Fibroblast of skin of back (primary cell): ENCODE measurements at regions not wholly inside any gene's neighbourhood (a gene's known extent, or its start where the extent isn't known, plus 50 kb on each side); places are given as distances from the start of the nearest gene placed in this dataset.

Experiments used
- DNase-seq: peaks from one replicate; pipeline ENCODE4 v3.0.0-alpha.2; 2013

DNA sequence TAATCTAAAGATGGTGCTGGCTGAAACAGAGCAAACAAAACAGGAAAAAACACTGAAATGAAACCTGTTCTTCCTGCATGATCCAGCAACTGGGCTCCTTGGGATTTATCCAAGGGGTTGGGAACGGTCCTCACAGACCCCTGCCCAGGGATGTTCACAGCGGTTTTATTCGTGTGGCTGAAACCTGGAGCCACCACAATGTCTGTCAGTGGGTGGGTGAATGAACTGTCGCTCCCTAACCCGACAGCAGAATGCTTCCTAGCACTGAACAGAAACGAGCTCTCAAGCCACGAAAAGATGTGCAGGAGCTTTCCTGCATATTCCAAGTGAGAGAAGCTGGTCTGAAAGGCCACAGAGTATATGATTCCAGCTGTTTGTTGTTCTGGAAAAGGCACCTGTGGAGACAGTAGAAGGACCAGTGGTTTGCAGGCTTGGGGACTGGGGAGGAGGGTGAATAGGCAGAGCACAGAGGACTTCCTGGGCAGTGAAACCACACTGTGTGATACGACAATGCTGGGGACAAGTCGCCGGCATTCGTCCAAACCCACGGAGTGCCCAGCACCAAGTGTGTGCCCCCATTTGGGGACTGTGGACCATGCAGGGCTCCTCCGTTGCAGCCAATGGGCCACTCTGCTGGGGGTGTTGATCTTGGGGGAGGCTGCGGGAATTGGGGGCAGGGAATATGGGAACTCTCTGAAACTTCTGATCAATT, 73.9 kb downstream of the TEX29 start:
- DNase-seq = no peak

DNA sequence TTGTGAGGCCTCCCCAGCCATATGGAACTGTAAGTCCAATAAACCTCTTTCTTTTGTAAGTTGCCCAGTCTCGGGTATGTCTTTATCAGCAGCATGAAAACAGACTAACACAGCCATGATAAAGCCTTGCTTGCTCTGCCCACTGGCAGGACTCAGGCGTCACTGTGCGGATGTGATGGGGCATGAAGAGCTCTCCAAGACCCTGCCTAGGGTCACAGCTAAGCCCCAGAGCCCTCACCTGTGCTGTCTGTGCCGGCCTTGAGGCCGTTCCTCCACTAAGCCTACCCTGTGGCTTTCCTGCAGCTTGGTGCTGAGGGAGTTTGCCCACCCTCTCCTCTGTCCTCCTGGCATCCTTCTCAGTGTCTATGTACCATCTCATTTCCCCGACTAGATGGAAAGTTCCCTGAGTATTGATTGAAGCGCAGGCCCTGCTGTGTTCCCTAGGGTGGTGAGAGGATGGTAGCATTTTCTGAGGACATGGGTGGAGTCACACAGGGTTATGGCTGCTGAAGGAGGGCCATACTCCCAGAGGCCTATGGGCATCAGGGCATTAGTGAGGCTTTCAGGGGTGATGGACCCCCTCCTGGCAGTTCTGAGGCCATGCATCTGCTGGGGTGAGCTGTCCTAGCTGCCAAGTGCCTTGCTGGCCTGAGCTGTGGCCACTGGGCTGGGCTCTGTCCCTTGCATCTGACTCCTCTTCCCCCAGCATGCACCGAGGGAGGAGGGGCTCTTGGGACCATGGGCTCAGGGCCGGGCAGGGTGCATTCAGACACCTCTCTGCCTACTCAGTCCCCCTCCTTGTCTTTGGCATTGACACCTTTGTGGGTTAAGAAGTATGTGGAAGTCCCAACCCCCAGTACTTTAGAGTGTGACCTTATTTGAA, 75.3 kb downstream of the TEX29 start:
- no peak for DNase-seq

GRCh38 chr13:111396457-111396856, 76.0 kb downstream of the TEX29 start:
- DNase-seq = no peak

DNA sequence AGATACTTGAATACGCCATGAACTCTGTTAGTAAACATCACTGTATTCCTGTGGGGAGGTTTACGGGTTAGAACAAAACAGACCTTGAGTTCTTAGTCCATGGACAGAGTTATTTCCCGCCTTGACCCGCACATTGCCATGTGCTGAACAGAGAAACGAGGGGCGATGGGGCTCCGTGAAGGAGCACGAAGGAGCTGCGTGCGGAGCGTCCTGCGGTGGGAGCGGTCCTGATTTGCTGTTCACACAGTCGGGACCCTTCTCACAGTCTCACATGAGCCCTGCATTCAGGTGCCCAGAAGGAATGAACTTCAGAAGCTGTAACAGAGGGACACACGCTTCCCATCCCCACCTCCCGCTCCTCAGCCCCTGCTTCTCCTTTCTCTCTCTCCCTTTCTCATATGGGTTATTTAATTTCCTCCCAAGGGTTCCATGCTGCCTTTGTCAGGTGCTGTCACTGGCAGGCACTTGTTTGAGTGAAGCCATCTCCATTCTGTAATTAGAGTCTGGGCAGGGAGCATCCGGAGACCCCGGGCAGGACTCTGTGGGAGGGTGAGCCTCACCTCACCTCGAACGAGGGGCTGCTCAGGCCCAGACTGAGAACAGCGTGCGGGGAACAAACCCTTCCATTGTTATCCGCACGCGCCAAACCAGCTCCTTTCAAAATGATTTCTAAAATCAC, 76.9 kb downstream of the TEX29 start:
- DNase-seq = no peak

GRCh38 chr13:111398196-111398595, 77.8 kb downstream of the TEX29 start:
- DNase-seq = no peak

- no peak for DNase-seq
Observed at GRCh38 chr13:111398715-111399299, 78.4 kb downstream of the TEX29 start.

GRCh38 chr13:111399334-111399733, 78.9 kb downstream of the TEX29 start:
- DNase-seq = no peak

DNA sequence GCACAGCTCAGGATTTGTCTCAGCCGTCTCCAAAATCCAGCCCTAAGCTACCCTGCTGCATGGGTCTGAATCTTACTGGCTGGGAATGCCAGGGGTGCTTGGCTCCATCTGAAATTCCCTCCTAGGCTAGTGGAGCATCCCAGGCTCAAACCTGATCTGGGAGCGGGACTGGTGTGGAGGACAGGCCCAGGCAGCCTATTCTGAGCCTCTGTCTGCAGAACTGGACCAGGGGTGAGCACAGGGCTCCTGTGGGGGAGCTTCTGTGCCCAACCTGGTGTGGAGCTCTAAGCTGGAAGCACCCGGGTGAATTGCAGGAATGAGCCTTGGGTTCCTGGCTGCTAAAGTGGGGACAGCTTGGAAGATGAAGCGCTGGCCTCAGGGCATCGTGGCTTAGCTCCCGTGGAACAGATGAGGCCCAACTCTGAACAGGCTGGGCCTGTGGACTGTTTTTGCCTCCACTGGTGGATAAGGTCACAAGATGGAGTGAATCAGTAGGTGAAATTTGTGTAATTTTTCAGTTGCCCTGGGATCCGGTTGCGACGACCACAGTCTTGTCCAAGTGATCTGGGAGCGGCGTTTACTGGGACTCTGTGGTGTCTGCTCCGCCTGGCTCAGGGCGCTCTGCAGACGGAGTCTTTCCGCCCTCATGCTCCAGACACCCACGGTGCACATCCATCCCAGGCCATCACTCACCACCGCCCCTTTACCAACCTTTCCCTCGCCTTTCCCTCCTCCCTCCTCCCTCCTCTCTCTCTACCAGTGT, 79.5 kb downstream of the TEX29 start:
- no peak for DNase-seq

DNA sequence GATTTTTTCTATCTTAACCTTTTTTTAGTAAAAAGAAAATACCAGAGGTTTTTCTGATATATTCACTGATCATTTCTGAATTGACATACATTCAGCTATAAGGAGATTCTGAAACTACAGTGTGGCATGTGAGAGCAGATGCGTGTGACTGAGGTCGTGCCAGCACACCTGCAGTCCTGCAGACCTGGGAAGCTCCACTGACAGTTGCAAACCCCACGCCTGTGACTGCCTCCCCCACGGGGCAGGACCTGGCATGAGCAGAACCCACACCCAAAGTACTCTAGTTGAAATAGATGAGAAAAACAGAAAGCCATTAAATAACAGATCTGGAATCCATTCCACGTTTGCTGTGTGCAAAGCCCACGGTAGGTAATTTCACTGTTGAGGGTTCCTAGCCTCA, 80.7 kb downstream of the TEX29 start:
- DNase-seq = no peak

- no peak for DNase-seq
Observed at GRCh38 chr13:111401755-111402154, 81.3 kb downstream of the TEX29 start.

DNA sequence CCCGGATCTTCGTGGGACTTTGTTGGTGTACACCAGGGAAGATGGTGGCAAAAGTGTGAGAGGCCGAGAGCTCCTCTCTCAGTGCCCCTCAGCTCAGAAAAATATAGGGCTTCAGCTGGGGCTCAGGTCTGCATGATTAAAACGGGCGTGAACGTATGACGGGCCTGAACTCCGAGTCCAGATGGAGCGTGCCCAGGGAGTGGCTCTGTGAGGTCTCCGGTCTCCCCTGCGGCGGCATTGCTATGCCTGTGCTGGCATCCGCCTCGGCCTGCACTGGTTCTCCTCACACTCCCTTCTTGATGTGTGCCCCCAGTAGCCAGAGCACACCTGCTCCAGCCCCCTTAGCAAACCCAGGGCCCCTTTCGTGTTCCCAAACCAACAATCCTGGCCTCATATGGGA, 82.0 kb downstream of the TEX29 start:
- DNase-seq = no peak

DNA sequence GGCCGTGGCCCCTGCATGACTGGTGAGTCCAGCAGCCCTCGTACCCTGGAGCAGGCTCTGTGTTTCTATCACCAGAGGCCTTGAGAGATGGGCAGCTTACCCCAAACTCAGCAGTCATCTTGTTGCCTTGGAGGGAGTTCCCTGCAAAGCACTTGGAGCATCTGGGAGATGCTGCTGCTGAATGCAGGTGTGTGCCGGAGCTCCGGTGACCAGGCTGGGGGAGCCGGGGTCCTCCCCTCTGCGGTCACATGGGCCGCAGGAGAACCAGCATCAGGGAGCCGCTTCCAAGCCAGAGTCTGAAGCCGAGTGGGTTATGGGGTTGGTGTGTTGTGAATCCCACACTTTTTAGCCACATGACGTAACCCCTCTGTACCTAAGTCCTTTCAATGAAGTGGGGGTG, 82.8 kb downstream of the TEX29 start:
- DNase-seq = no peak

DNA sequence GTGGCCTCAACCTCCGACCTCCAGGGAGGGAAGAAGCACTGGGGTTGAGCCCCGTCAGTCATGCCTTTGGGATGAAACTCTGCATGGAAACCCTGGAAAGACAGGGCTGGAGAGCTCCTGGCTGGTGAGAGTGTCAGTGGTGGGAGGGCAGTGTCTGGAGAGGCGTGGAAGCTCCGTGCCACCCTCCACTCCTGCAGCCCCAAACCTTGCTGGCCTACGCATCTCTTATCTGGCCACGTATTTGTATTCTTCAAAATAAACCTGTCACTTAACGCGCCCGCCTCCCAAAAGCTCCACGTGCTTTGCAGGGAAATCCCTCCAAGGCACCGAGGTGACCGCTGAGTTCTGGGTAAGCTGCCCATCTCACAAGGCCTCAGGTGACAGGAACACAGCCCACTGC, 84.3 kb downstream of the TEX29 start:
- no peak for DNase-seq

DNA sequence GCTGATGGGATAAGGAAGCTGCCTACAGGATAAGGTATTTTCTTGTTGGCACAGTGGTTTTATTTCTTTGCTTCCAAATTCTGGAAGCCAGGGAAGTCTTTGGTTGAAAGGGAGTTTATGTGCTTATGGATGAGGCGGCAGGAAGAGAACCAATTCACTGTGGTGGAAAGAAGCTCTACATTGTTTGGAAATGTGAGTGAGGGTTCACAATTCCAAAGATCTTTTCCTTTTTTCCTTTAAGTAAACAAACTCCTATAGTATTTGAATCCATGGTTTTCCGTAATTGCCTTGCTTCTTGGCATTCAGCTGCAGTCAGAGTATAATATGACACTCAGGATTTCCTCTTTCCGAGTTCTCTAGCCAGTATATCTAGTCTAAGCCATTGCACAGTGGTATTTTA, 86.2 kb downstream of the TEX29 start:
- DNase-seq = no peak

DNA sequence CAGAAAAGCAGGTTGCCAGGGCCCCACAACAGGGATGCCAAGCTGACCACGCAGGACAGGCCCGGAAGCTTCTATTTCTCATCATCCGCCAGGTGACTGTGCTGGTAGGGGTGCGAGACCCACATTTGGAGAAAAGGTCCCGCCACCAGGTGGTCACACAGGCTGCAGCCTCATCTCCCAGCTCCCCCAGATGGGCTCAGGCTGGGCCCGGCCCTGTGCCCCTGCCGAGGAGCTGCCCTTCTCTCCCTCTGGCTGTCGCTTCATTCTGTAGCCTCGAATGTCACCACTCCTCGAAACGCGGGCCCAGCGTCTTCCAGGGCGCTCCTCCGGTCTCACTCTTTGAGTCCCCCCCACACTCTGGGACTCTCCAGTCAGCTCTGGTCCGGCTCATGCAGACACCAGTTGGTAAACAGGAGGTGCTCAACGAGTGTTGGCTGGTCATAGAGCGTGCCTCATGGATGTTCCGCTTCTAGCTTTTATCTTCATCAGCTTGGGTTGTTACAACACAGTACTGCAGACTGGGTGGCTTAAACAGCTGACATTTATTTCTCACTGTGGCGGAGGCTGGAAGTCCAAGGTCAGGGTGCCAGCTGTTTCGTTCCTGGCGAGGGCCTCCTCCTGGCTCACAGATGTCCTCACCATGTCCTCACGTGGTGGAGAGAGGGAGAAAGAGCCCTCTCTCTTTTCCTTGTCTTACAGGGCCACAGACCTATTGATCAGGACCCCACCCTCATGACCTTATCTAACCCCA, 87.1 kb downstream of the TEX29 start:
- no peak for DNase-seq

- DNase-seq = no peak
Observed at GRCh38 chr13:111409413-111409812, 89.0 kb downstream of the TEX29 start.

DNA sequence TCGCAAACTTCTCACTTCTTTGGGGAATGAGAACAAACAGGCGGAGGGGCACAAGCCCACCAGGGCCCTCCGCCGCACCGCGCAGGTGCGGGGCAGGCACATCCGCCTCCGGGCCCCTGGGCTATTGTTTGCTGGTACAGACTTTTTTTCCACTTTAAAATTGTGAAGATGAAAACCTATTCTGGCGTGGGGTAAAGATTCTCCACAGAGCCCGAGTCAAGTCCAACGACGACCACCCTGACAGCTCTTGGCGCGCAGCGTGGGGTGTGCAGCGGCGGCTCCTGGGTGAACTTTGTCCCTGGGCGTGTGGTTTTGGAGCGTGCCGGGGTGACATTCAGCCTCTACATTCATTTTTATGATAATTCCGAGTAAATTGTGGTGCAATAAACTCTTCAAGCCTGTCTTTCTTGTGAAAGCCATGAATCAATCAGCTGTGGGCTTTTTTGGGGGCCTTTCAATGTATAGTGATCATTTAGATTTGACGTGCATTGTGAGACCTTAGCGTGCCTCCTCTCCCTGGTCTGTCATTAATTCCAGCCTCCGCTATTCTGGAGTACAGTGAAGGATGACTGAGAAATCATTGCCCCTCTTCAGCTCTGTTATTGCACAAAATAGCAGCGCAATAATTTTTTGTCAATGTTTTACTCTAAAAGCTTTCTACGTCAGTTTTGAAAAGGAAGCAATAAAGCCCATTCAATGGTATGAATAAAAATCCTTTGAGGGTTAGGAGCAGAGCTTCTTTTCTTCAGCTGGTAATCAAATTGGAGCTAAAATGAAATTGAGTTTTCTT, 90.0 kb downstream of the TEX29 start:
- no peak for DNase-seq

- DNase-seq = no peak
Observed at GRCh38 chr13:111411151-111411858, 90.9 kb downstream of the TEX29 start.

DNA sequence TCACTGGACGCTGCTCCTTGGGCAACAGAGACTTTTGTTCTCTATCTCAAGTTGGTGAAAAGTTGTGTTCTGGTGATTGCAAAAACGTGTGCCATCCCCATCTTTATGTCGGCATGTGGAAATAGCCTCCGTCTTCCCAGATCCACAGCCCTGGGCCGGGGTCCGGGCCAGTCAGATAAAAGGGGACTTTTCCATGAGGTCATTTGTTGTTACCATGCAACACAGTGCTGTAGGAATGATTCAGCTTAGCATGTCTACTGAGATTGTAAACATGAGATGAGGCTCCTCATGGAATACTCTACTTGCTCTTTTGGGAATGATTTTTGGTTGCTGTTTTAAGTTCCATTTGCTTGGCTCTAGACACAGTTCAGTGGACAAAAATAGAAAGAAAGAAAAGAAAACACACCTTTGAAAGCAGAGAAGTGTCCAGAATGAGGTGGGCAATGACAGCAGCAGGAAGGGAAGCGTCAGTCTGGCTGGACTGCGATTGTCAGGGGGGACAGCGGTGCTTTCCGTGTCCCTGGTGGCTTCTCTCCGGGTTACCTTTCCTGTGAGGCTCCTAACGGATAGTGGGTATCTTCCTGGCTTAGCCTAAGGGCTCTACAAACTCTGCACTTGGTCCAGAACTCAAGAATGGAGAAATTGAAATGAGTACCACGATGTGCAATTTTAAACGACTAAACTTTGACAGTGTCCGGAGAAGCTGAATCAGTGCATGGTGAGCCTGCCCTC, 91.6 kb downstream of the TEX29 start:
- DNase-seq = no peak
